GM12892 (cell line): ENCODE measurements at regions not wholly inside any gene's neighbourhood (a gene's known extent, or its start where the extent isn't known, plus 50 kb on each side); places are given as distances from the start of the nearest gene placed in this dataset.

Experiments
- POLR2AphosphoS5 ChIP-seq: IDR thresholded peaks from 2 replicates; pipeline ENCODE4 v1.6.1; 2011; ENCODE audit warnings: low read depth, low read length, control low read depth
- TAF1 ChIP-seq: IDR thresholded peaks from 2 replicates; pipeline ENCODE4 v1.6.1; 2011; ENCODE audit warnings: low read depth, mild to moderate bottlenecking, control low read depth, low read length, borderline replicate concordance

DNA sequence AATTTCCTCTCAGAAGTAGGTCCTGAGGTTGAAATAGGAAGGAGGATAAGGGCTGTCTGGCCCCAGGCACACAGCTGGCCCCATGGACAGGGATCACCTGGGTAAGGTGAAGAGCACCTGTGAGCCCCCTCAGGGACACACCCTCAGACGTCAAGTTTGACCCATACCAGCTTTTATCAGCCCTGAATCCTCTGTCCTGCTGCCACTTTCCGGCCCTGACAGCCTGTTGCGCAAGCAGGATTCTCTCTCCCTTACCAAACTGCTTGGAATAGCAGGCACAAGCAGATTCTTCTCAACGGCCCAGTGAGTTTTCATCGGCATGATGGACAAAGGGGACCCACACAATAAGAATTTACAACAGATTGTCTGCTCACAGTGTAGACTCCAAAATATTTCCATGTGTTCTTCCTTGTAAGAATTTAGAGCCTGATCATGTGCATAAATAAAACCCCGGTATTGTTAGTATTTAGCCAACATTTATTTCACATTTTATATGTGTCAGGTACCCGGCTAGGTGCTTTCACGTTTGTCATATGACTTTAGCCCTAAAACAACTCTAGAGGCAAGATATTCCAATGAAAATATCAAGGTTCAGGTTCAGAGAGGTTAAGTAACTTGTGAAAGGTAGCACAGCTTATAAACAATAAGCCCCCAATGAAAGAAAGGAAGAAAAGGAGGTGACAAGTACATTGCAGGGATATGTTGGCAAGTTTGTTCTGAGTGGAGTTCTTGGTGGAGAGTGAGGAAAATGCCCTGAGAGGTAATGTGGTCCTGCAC lies 107.2 kb upstream of the KIT start:
- TF ChIP-seq TAF1 (no peak), POLR2AphosphoS5 (no peak)
